ENCODE measurements at regions not wholly inside any gene's neighbourhood (a gene's known extent, or its start where the extent isn't known, plus 50 kb on each side); places are given as distances from the start of the nearest gene placed in this dataset.

GRCh38 chr4:89579771-89580170, 257.2 kb downstream of the SNCA start:
- no peak overlapping the region for H2BK120ac ChIP-seq (ENCODE audit: low read depth, low read length, poor library complexity, severe bottlenecking)
- H3K27ac ChIP-seq (ENCODE audit: insufficient read length, low read depth, low read length): no peak overlapping the region
- H3K9me3 ChIP-seq (ENCODE audit: control insufficient read depth, low read depth, low read length): no peaks in the 10 kb centered on the region
- no peak overlapping the region for H3K4ac ChIP-seq (ENCODE audit: low read depth, low read length)
- H3K9ac ChIP-seq (ENCODE audit: extremely low read depth, insufficient read length, low read length): no peak overlapping the region
- no peak overlapping the region for H3K56ac ChIP-seq (ENCODE audit: insufficient read length, low read depth, low read length)
- no peaks in the 10 kb centered on the region for H3K27me3 ChIP-seq (ENCODE audit: insufficient read depth, low read length)
- H3K79me1 ChIP-seq (ENCODE audit: insufficient read depth, low read depth, low read length, poor library complexity, severe bottlenecking): no peaks in the 10 kb centered on the region
- H4K5ac ChIP-seq (ENCODE audit: insufficient read length, low read depth, low read length): no peak overlapping the region
- no peak overlapping the region for H3K4me3 Mint-ChIP-seq
- H3K9me3 Mint-ChIP-seq: peaks cover 0 to 5% of the 10 kb centered on the region in 2 experiments; a peak in 3 of 5 replicates
- H2AK5ac ChIP-seq (ENCODE audit: insufficient read length, low read length): no peak overlapping the region
- no peak overlapping the region for H2BK15ac ChIP-seq (ENCODE audit: low read depth, low read length)
- no peaks in the 10 kb centered on the region for H3K4me1 ChIP-seq (ENCODE audit: insufficient read depth, low read length)
- no peak overlapping the region for H2BK5ac ChIP-seq (ENCODE audit: insufficient read length, low read length)
- H3K14ac ChIP-seq (ENCODE audit: insufficient read depth, low read length): no peak overlapping the region
- no peaks in the 10 kb centered on the region for H3K79me2 ChIP-seq (ENCODE audit: insufficient read depth, low read length)
- H3K4me1 Mint-ChIP-seq: no peaks in the 10 kb centered on the region
- H3K36me3 Mint-ChIP-seq (ENCODE audit: insufficient read depth in 1 of 3, low read depth in 3 of 3): no peaks in the 10 kb centered on the region; a peak in 3 of 7 replicates
- H3K23me2 ChIP-seq (ENCODE audit: insufficient read length, low read depth, low read length, poor library complexity, severe bottlenecking): no peaks in the 10 kb centered on the region
- WGBS (ENCODE audit: extremely low coverage, insufficient read length, low lambda C conversion rate): no CpG with 5 or more reads among the region's 1 CpG
- no peak overlapping the region for H4K91ac ChIP-seq (ENCODE audit: insufficient read length, low read depth, low read length)
- no peak overlapping the region for H2AFZ ChIP-seq (ENCODE audit: low read length)
- no peak overlapping the region for H3K4me2 ChIP-seq (ENCODE audit: insufficient read depth, insufficient read length, low read length)
- no peak for DNase-seq
- H3K18ac ChIP-seq (ENCODE audit: insufficient read length, low read depth, low read length): no peak overlapping the region
- H3T11ph ChIP-seq (ENCODE audit: low read length): no peak overlapping the region
- H2BK20ac ChIP-seq (ENCODE audit: low read depth, low read length, poor library complexity, severe bottlenecking): no peak overlapping the region
- H3K23ac ChIP-seq (ENCODE audit: insufficient read length, low read depth, low read length): no peak overlapping the region
- H2BK12ac ChIP-seq (ENCODE audit: insufficient read length, low read depth, low read length): no peak overlapping the region
- peaks cover 11% of the 10 kb centered on the region for H3K27me3 Mint-ChIP-seq (ENCODE audit: low read depth)
- no peak overlapping the region for H4K8ac ChIP-seq (replicated peaks; ENCODE audit: insufficient read length, low read depth, low read length)
- H4K20me1 ChIP-seq (ENCODE audit: control insufficient read depth, insufficient read depth, insufficient read length): no peaks in the 10 kb centered on the region
- H3K27ac Mint-ChIP-seq: no peak overlapping the region
- TF ChIP-seq CTCF (conservative IDR thresholded peaks at IDR 0.05): no peak

All from H9 (cell line).